NCI-H1694 (cell line): ENCODE measurements at regions not wholly inside any gene's neighbourhood (a gene's known extent, or its start where the extent isn't known, plus 50 kb on each side); places are given as distances from the start of the nearest gene placed in this dataset.

Source experiments
- DNase-seq: peaks from one replicate; lab custom pipeline; 2025; lab: John Stamatoyannopoulos, UW

DNA sequence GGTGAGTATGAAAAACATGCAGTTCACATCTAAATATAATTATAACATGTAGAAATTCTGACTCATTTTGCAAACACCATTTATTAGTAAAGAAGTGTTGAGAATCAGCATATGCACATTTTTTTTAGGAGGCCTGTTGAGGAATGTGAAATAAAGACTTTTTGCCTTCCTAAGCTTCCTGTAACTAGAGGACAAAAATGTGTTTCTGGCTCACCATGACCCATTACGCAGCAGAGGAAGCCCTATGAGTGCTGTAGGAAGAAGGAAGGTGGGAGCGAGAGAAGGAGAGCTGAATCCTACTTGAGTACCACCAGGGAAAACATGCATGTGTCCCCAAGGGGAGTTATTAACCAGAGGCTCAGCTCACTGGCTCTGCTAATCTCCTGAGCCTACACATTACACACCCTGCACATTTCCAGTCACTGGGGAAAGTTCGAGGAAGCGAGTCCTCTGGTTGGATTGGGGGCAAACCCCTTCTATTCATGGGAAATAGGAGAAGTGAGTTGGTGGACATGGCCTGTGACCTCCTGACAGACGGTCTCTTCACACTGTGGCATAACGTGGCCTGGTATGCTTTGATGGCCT lies 540.5 kb upstream of the JAG1 start:
- DNase-seq: no peak

DNA sequence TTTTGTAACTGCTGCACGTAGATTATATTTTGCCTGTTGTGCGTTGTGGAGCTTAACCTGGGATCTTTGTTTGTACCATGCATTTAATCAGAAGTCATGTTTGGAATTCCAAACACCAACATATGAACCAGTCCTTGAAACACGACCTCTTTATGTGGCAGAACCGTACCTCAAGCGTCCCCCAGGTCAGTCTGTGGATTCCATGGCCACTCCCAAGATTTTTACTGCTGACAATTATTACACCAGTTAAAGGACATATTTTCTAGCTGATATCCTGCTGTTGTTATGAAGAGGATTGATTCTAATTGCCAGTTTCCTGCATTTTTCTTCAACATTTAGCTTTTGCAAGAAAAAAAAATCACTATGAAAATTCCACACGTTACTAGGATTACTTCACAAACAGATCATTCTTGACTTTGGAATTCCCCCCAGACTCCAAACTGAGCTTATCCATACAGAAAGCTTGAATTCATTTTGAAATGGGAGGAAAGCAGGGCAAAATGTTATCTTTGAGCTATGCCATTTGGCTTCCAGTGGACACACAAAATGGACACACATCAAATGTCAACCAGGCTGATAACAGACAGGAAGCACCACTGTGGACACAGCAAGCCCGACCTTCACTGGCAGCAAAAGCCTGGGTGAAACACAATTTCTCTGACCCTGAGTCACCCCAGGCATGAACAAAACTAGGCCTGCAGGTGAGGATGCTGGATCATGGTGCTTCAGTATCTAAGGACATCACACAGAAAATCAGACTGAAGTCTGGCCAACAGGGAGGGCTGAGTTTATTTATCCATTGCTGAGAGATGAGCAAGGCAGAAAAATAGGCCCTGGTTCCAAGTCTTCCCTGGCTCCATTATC lies 542.9 kb upstream of the JAG1 start:
- DNase-seq: no peak

DNA sequence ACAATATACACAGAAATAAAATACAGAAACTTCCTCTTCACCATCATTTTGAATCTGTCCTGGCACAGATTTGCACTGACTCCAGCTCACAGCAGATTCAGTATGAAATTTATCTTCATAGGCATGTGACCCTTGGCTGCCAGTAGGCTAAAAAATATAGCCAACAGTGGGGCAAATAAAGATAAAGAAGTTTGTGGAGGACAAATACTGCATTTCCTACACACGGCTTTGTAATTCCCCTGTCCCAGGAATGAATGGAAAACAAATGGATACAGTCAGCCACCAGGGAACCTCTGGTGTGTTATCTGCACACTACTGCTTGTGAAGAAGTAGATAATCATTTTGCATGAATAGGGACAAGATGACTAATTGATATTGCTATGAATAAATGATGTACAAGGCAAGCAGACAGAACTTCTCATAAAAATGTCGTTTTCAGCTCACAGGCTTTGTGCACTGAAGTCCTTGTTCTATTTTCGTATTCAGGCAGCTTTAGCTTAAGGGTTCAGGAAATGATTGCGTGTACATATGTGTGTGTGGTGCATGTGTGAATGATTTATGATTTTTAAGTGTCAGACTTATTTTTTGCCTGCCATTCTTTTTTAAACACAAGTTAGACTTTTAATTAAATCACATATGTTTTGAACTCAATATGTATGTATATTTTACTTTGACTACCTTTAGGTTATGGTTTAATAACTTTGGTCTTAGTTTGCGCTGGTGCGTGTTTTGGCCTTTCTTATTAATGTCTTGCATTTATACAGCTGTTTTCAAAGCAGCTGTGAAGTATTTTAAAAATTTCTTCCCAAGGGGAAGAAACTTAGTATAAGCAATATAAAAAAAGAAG lies 543.8 kb upstream of the JAG1 start:
- DNase-seq: no peak

DNA sequence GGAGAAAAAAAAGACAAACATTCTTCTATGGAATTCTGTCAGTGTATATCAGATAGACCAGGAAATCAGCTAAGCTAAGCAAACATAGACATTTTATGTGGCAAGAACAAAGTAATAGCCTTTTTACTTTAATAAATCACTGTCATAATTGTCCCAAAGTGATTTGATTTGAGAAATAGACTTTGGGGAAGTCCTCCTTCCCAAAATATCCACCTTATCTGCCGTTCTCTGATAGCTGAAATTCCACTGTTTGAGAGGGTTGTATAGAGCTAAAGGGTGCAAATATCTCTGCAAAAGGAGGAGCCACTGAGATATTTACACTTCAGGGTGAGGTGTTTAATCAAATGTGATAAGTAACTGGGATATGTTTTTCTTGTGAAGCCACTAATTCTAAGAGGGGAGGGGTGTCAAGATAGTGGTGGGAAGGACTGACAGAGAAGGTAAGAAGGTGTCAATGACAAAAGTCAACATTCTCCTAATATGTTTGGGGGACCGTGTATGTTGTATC lies 544.4 kb upstream of the JAG1 start:
- DNase-seq: no peak

DNA sequence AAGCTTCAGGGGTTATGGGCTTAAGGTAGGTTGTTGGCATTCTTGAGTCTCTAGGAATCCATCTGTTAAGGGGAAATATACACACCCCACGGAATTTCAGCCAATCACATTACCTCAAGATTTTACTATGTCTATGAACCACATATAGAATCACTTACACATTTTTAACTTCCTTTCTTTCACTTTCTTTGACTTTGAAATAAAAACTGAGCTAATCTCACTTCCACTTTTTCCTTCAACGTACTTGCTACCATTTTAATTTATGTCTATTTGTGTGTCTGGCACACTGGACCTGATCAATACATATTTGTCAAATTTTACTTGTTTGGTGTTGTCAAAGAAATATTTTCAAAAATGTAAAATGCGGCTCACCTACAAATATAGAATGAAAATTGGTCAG lies 545.4 kb upstream of the JAG1 start:
- DNase-seq: no peak

DNA sequence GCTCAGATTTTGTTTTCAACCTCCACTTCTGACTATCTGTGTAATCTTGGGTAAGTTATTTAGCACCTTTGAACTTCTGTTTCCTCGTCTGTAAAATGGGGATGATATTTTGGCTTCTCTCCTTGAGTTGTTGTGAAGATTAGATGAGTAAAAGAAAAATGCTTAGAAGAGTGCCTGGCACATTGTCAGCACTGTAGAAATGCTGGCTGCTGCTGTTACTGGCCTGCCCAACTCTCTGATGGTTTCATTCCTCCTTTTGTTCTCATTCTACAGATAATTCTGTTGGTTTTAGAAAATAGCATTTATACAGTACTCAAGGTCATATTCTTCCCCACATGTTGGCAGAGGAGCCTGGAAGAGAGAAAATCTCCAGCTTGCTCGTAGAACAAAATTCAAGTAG lies 547.2 kb upstream of the JAG1 start:
- DNase-seq: no peak

DNA sequence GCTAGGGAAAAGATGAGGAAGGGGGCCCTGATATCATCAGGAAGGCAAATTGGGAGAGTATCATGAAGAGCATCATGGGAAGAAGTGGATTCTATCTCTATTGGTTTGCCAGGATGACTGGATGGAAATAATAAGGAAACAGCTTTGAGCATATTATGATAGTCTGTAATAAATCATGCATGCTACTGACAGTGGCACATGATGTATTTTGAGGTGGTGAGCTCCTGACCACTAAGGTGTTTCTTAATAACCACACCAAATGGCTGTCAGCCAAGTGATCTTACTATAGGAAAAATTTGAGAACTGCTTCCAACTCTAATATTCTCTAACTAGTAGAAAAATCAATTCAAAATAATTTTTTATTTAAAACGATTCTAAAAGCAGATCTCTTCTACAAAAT lies 548.4 kb upstream of the JAG1 start:
- no peak for DNase-seq

DNA sequence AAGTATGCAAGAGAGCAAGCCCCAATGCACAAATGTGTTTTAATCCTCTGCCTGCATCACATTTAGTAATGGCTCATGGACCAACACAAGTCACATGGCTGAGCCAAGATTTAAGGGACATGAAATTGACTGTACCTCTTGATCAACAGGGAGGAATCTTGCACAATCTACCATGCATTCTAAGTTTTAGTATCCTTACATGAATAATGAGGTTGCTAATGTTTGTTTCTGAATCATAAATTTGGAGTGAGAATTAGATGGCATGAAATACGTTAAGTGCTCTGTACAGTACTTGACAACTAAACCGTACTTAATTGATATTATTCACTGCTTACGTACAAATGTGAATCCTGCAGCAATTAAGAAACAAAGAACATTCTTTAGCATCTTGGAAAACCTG lies 553.8 kb upstream of the JAG1 start:
- no peak for DNase-seq

DNA sequence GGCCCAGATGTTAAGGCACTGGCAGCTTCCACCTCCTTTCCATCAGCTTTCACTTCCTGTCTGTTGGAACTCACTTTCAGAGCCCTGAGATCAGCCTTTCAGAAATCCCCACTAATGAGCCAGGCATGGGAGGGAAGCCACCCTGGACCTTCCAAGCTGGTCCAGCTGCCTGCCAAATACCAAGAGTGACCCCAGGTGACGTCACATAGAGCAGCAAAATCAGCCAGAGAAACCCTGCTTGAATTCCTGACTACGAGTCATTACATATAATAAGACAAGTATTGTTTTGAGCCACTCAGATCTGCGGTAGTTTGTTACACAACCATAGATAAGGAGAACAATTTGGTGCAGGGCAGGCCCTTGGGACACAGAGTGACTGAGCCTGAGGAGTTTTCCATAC lies 556.0 kb upstream of the JAG1 start:
- DNase-seq: no peak

DNA sequence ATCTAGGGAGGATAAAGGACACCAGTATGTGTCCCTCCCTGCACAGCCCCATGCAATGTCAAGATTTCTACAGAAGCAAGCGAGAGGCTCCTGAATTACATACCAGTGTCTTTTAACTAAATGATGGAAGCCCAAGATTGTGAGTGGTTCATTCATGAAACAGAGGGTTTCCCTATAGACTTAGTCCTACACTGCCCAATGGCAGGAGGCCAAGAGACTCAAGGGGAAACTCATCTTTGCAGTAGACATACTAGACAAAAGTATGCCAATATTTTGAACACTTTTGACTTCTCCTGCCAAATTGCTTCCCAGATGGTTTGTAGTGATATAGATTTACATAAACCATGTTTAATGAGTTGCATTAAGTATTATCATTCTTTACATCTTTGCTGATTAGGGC lies 557.2 kb upstream of the JAG1 start:
- no peak for DNase-seq

DNA sequence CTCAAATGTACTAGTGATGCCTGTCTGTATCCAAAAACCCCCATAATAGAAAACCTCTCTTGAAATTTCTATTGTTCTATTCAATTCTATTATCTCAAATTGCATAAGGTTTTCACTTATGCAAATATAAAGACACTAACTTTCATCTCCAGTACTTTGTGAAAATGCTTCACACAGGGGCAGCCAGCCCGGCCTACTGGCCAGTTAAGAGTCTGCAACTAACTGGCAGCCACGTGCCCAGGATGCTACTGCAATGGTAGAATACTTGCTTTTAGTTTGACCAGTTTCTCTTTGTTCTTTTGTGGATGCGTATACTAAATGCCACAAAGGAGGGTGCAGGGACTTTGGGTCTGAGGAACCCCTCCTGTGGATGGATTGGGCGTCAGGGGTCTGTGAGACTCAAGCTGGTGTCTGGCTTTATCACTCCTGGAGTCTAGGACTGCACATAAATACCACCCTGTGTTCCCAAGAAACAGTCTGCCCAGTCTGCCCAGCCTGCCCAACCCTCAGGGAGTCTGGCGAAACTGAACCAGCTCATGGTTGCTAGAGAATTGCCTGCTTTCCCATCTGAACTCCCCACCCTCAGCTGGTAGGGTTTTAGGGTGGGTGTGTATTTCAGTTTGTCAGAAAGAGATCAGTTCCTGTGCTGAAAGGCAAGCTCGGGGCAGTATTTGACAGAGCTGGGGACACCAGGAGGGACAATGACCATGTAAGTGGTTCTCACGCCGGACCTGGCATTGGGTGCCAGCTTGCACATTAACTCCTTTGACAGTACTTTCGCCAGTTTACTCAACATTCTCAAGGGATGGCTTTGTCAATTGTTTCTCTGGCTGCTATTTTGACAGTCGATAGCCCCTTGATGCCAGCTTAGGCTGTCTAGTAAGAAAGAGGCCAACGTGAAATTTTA lies 558.2 kb upstream of the JAG1 start:
- DNase-seq: no peak

DNA sequence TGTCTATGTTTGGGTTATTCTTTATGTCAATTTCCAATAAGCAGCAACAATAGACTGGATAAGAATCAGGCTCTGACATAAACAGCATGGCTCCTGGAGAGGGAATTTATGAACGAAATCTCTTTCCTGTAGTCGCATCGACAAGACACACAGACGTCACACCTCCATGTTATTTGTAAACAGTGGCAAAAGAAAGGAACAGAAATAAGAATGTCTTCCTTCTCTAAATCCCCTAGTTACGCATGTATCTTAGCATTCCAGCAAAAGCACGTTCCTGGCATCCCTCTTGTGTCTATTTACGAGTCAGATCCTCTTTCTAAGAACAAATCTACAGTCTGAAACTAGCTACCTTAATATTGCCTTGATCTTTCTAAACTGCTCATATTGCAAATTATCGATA lies 559.1 kb upstream of the JAG1 start:
- DNase-seq: no peak

DNA sequence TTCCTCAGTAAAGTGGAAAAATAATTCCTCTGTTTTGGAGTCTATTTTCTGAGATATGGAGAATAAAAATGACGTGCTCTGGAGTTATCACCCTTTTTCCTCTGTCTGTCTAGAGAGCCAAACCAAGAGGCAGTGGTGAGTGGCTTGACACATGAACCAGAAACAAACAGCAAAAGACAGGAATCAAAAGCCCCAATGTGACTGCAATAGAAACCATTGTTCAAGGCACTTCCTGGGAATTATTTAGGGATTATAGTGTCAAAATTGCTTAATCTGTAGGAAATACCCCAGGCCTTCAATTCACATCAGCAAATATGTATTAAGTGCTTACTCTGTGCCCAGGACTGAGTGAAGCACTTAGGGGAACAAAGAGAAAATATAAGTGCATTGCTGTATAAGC lies 560.4 kb upstream of the JAG1 start:
- no peak for DNase-seq

DNA sequence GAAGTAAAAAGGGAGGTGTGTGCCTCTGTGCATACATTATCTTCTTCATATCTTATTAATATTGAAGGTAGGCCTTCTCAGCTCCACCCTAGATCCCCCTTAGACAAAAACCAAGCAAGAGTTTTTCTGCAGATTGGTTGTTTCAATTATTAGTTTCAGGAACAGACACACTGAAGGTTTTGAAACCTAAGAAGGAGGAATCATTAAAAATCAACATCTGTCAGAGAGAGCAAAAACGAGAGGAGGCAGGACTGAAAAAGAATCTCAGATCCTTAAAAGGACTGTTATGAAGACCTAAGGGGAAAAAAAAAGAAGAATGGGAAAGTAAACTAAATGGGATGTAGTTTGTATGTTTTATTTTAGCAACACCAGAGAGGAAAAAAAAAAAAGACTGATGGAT lies 560.8 kb upstream of the JAG1 start:
- DNase-seq: no peak

DNA sequence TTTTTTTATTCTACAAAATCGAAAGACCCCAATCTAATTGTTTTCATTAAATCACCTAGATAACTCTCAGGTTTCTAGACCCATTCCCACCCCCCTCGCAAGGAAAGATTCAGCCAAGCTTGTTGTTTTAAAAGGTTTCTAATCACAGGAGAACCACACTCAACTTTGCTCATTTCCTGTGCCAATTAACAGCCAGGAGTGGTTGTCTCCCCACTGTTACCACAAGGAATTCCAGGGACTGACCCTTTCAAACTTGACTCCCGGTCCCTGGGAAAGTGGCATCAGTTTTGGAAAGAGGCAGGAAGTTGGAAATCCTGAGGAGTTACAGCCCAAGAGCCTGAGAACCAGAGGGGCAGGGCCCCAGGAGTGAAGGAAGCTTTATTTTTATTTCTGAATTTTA lies 561.3 kb upstream of the JAG1 start:
- no peak for DNase-seq

DNA sequence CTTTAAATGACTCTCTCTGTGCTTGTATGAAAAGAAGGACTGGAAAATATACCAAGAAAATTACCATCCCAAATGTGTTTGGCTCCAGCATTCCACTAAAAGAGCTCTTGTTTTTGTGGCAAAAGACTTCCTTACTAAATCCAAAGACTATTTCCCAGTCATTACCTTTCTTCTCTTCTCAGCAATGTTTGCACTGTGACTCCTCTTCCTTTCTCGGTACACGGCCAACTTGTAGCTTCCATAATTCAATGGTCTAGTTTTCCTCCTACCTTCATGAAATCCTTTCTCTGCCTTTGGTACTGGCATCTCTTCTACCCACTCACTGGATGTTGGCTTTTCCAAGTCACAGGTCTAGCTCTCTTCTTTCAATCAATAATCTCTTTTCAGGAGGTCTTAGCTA lies 568.5 kb upstream of the JAG1 start:
- DNase-seq: no peak

DNA sequence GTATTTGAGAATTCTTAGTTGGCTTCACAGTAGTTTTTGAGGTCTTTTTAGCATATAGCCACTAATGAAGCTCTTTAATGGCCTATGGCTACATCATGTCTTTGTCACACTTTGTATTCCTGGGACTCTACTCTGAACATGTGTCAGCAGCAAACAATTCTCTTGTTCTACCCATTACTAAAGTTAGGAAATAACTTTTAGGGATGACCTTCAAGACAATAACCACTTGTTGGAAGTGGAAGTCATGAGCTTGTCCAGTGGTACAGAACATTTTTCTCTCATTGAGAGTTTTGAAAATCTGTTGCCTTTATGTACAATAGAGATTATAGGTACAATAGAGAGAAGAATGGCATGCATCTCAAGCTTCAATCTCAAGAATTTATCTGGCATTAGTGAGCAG lies 571.6 kb upstream of the JAG1 start:
- DNase-seq: no peak

DNA sequence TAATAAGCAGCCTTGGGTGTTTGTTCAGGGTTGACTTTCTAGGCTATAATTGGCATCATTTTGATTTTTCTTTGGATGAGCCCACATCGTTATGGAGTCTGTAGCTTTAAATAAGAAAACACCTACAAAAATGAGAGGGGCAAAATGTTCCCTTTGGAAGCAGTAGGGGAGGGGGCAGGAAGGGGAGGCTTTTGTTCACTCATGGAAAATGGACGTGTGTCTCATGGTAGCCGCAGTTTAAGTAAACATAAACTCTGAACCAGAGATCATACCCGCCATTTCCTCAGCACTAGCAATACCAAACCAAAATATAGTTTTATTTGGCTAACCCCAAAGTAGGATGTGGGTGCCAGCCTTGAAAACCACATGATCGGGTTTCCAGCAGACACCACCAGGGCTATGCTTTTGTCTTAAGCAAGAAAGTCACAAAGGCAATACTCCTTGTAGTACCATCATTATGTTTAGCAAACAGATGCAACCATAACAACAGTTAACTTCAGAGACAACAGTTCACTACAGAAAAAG lies 572.5 kb upstream of the JAG1 start:
- no peak for DNase-seq

DNA sequence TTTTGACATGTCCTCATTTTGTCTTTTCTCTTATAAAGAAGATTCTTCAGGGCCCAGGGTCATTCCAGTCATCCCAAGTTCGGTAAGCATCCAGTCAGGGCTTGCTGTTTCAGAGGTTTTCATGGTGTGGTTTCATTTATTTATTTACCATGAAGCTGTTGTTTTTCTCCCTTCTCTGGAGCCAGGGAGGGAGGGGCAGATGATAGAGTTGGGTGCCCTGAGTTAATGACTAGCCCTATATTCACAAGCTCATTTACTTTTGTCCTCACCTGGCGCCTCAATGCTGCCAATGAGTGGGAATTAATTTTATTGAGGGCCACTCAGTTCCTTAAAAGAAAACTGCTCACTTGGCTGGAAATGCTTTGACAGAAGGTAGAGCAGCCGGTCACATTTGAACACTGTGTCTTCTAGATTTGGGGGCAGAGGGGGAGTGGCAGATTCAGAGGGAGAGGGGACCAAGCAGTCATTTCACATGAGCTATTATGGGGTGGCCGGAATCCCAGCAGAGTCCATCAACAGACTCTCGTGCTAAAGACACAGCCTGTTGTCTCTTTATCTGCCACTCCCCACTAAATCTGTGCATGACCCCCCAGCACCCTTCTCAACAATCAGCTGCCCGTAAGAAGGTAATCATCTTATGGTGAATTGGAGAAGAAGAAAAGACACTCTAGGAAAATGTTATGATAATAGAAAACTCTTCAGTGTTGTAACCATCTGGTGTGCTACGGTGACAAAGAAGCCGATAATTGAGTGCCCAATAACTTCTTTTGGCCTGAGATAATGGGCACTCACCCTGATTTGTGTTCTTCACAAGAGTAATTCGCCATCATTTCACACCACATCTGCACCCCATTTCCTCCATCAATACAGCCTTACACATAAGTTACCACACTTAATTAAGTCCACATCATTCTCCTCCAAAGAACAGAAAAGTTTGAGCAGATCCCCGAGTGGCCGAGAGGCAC lies 573.5 kb upstream of the JAG1 start:
- no peak for DNase-seq

DNA sequence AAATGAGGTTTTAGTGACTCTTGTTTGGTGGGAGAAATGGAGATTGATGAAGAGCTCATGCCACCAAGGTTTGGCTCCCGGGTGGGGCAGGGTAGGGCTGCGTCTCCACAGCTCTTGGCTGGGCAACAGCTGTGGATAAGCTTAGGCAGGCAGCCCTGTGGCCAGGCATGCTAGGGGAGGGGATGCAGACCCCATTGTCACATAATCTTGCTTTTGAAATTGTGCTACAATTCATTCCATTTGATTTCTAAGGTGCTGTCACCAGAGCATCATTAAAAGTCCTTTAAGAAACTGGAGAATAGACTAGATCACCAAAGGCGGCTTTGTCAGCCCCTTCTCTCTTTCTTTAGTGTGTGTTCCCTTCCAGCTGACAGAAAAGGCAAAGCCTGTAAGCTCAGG lies 574.2 kb upstream of the JAG1 start:
- DNase-seq: no peak
